Keratinocyte (primary cell): ENCODE measurements at regions not wholly inside any gene's neighbourhood (a gene's known extent, or its start where the extent isn't known, plus 50 kb on each side); places are given as distances from the start of the nearest gene placed in this dataset.

Source experiments
- DNase-seq: peaks from one replicate; pipeline ENCODE4 v3.0.0-alpha.2; 2011; ENCODE audit warnings: low read depth, missing footprints, low spot score
- FAIRE-seq: peaks from 2 replicates; lab custom pipeline; 2011; peaks lifted over from hg19 to GRCh38; lab: Jason Lieb, UNC
- H2AFZ ChIP-seq: 2 replicates; pipeline ENCODE4 v1.6.0; 2012; ENCODE audit warnings: low read length, control low read depth, inconsistent platforms; ENCODE audit not compliant: control insufficient read depth
- H3K27ac ChIP-seq: 2 replicates; pipeline ENCODE4 v1.5.1; 2011; ENCODE audit warnings: low read length; ENCODE audit not compliant: control insufficient read depth, insufficient read depth
- H3K27me3 ChIP-seq: 3 replicates; pipeline ENCODE4 v1.6.0; 2011; ENCODE audit warnings: low read length; ENCODE audit not compliant: control insufficient read depth, insufficient read depth; ENCODE audit errors: extremely low read depth
- H3K36me3 ChIP-seq, 2 experiments: 2 replicates in 1 of 2; 3 replicates in 1 of 2; pipeline ENCODE4 v1.5.1; 2011; ENCODE audit warnings: low read length in 2 of 2, mild to moderate bottlenecking in 1 of 2; ENCODE audit not compliant: control insufficient read depth in 2 of 2, insufficient read depth in 2 of 2; ENCODE audit errors: extremely low read depth in 1 of 2
- H3K4me1 ChIP-seq: 3 replicates; pipeline ENCODE4 v1.5.1; 2011; ENCODE audit warnings: low read length; ENCODE audit not compliant: control insufficient read depth, insufficient read depth; ENCODE audit errors: extremely low read depth
- H3K4me2 ChIP-seq: 3 replicates; pipeline ENCODE4 v1.6.0; 2011; ENCODE audit warnings: low read depth, low read length; ENCODE audit not compliant: control insufficient read depth, insufficient read depth; ENCODE audit errors: extremely low read depth
- H3K4me3 ChIP-seq, 3 experiments: fragments of 200-600 bp in 1 of 3; sonication (generic) in 1 of 3; 2 replicates in 2 of 3; 3 replicates in 1 of 3; pipeline ENCODE4 v1.5.1; 2011 to 2016; ENCODE audit warnings: low read length in 3 of 3, mild to moderate bottlenecking in 3 of 3, control low read depth in 2 of 3, inconsistent platforms in 1 of 3, low read depth in 1 of 3, mixed read lengths in 1 of 3, mixed run types in 1 of 3, moderate library complexity in 1 of 3; ENCODE audit not compliant: control insufficient read depth in 2 of 3, insufficient read depth in 2 of 3; ENCODE audit errors: extremely low read depth in 1 of 3
- H3K79me2 ChIP-seq: 2 replicates; pipeline ENCODE4 v1.6.0; 2012; ENCODE audit warnings: low read length; ENCODE audit not compliant: control insufficient read depth, insufficient read depth
- H3K9ac ChIP-seq: 3 replicates; pipeline ENCODE4 v1.6.0; 2011; ENCODE audit warnings: low read length; ENCODE audit not compliant: control insufficient read depth, insufficient read depth; ENCODE audit errors: extremely low read depth
- H3K9me1 ChIP-seq: 3 replicates; pipeline ENCODE4 v1.6.0; 2011; ENCODE audit warnings: low read length; ENCODE audit not compliant: control insufficient read depth, insufficient read depth; ENCODE audit errors: extremely low read depth
- H3K9me3 ChIP-seq: 2 replicates; pipeline ENCODE4 v1.5.1; 2012; ENCODE audit warnings: low read depth, low read length; ENCODE audit not compliant: control insufficient read depth
- H4K20me1 ChIP-seq: 3 replicates; pipeline ENCODE4 v1.6.0; 2011; ENCODE audit warnings: low read length; ENCODE audit not compliant: control insufficient read depth, insufficient read depth; ENCODE audit errors: extremely low read depth
- CTCF ChIP-seq, 3 experiments: IDR thresholded peaks in 1 of 3; conservative IDR thresholded peaks in 1 of 3; optimal IDR thresholded peaks in 1 of 3; 2 replicates in 2 of 3; 3 replicates in 1 of 3; pipeline versions ENCODE3 to v1.5.1; 2011; ENCODE audit warnings: low read length in 3 of 3, mild to moderate bottlenecking in 3 of 3, moderate library complexity in 2 of 3, control low read depth in 1 of 3, inconsistent platforms in 1 of 3; ENCODE audit not compliant: insufficient read depth in 2 of 3; ENCODE audit errors: extremely low read depth in 1 of 3
- EZH2 ChIP-seq: IDR thresholded peaks from one replicate; pipeline ENCODE4 v1.6.1; 2012; ENCODE audit warnings: inconsistent platforms, mild to moderate bottlenecking, low read length, moderate library complexity
- dilution Hi-C: fragments of 300-500 bp; cut with MboI; formaldehyde crosslinking; loops from one replicate; pipeline ENCODE4 v1.7.0; 2020; ENCODE audit warnings: low sequenced_read_pairs; ENCODE audit not compliant: extremely low pct_ligation_motif_present

DNA sequence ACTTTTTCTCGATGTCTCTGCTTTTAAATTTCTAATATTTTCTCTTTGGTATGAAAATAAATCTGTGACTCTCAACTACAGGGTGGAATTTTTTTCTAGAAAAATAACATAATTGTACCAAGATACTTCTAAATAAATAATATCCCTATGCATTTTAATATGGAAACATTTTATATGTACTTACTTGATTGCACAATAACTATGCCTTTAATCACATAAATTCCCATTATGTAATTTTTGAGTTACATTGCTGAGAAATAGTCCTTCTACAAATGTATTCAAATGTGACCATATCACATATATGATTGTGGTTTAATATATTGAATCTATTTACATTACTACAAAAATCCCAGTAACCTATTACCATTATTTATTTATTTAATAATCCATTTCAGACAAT, 1543.3 kb upstream of the PABPC4L start:
- no peaks in the 10 kb centered on the region for H3K79me2 ChIP-seq
- H3K9me3 ChIP-seq: no peaks in the 10 kb centered on the region
- dilution Hi-C loops: no loop called here
- H3K4me1 ChIP-seq: no peaks in the 10 kb centered on the region
- no peaks in the 10 kb centered on the region for H3K9me1 ChIP-seq
- no peaks in the 10 kb centered on the region for H3K27me3 ChIP-seq
- no peak overlapping the region for H3K4me3 ChIP-seq
- H4K20me1 ChIP-seq: no peaks in the 10 kb centered on the region
- H3K27ac ChIP-seq: no peak overlapping the region
- DNase-seq (no peak), FAIRE-seq (no peak)
- no peak for TF ChIP-seq CTCF (optimal IDR thresholded peaks at IDR 0.05 in 1 of 3, IDR thresholded peaks at IDR 0.05 in 1 of 3, conservative IDR thresholded peaks at IDR 0.05 in 1 of 3; ENCODE audit: extremely low read depth in 1 of 3, insufficient read depth in 2 of 3, low read length in 3 of 3)
- no peak for TF ChIP-seq EZH2
- no peaks in the 10 kb centered on the region for H3K36me3 ChIP-seq
- H3K9ac ChIP-seq: no peak overlapping the region
- H2AFZ ChIP-seq: no peak overlapping the region
- no peak overlapping the region for H3K4me2 ChIP-seq

DNA sequence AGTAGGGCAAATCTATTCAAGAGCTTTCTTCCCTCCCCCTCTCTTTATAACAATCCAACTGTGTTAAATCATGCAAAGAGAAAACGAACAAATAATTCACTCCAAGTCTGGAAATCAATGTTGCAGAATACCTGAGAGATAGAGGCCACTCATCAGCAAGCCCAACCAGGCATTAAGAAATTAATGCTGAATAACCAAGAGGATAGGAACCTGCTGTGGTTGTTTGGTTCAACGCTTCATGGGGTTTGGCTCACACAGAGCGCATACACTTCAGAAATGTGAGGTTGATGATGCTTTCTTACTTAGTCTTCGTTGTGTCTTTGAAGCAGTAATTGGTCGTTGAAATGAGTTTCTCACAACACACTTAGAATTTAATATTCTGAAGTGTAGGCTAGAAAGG, 1540.0 kb upstream of the PABPC4L start:
- no peaks in the 10 kb centered on the region for H3K4me1 ChIP-seq
- no peak for FAIRE-seq
- H3K27ac ChIP-seq: no peak overlapping the region
- dilution Hi-C loops: no loop called here
- H3K4me3 ChIP-seq: no peak overlapping the region
- no peak overlapping the region for H2AFZ ChIP-seq
- H3K9ac ChIP-seq: no peak overlapping the region
- TF ChIP-seq EZH2 (no peak), CTCF (optimal IDR thresholded peaks at IDR 0.05 in 1 of 3, IDR thresholded peaks at IDR 0.05 in 1 of 3, conservative IDR thresholded peaks at IDR 0.05 in 1 of 3; ENCODE audit: extremely low read depth in 1 of 3, insufficient read depth in 2 of 3, low read length in 3 of 3) (no peak)
- no peak overlapping the region for H3K4me2 ChIP-seq
- no peaks in the 10 kb centered on the region for H3K9me1 ChIP-seq
- H4K20me1 ChIP-seq: no peaks in the 10 kb centered on the region
- H3K9me3 ChIP-seq: no peaks in the 10 kb centered on the region
- no peaks in the 10 kb centered on the region for H3K79me2 ChIP-seq
- no peaks in the 10 kb centered on the region for H3K27me3 ChIP-seq
- no peak for DNase-seq
- no peaks in the 10 kb centered on the region for H3K36me3 ChIP-seq
